SJCRH30 (cell line): ENCODE measurements at regions not wholly inside any gene's neighbourhood (a gene's known extent, or its start where the extent isn't known, plus 50 kb on each side); places are given as distances from the start of the nearest gene placed in this dataset.
A peak's percentile ranks its signal among the peaks of the same experiment; 100 is the strongest.
"Not testable (repeated sequence)": the region's sequence is repeated elsewhere in the genome, so short reads cannot be mapped to it uniquely, and the experiment has no call there.

Experiments
- DNase-seq, 2 experiments: peaks; one replicate each; pipeline ENCODE4 v3.0.0-alpha.2; 2015 to 2020
- H3K27ac ChIP-seq: fragments of 250-450 bp; sonication (Bioruptor Pico); 2 replicates; pipeline ENCODE4 v1.5.1; 2020; ENCODE audit warnings: mild to moderate bottlenecking, moderate library complexity
- H3K27me3 ChIP-seq: fragments of 250-450 bp; sonication (Bioruptor Pico); 2 replicates; pipeline ENCODE4 v1.5.1; 2020; ENCODE audit warnings: mild to moderate bottlenecking, moderate library complexity
- H3K36me3 ChIP-seq: fragments of 250-450 bp; sonication (Bioruptor Pico); 2 replicates; pipeline ENCODE4 v1.5.1; 2020; ENCODE audit warnings: mild to moderate bottlenecking, moderate library complexity
- H3K4me1 ChIP-seq: fragments of 250-450 bp; sonication (Bioruptor Pico); 2 replicates; pipeline ENCODE4 v1.5.1; 2020; ENCODE audit warnings: mild to moderate bottlenecking, moderate library complexity
- H3K4me3 ChIP-seq: fragments of 250-450 bp; sonication (Bioruptor Pico); 2 replicates; pipeline ENCODE4 v1.5.1; 2020; ENCODE audit warnings: mild to moderate bottlenecking, moderate library complexity
- H3K9me3 ChIP-seq: fragments of 250-450 bp; sonication (Bioruptor Pico); replicated peaks from 2 replicates; pipeline ENCODE4 v1.5.1; 2020; ENCODE audit warnings: mild to moderate bottlenecking, moderate library complexity

- no peaks in the 10 kb centered on the region for H3K36me3 ChIP-seq
- H3K27me3 ChIP-seq: no peaks in the 10 kb centered on the region
- DNase-seq: no peak
- H3K9me3 ChIP-seq: no peaks in the 10 kb centered on the region
- no peak overlapping the region for H3K27ac ChIP-seq
- H3K4me1 ChIP-seq: no peaks in the 10 kb centered on the region
- H3K4me3 ChIP-seq: no peak overlapping the region
These were observed 179.3 kb upstream of the GOT2 start for GRCh38 chr16:58913456-58913855.

DNA sequence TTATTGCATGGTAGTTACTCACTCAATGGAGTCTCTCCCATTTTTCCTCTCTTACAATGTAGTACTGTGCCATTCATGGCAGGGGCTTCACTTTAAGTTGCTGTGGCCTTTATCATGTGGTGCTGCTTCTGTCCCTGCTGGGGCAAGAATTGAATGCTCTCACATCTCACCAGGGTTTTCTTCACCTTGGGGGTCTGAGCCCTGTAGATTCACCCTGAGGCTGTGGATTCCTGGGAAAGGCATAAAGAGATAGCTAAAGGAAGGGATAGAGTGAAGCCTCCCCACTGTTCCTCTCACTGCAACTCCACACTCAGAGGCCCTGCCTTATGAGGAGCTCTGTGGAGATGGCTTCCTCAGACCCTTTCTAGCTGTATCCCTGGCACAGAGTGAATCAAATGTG is 178.5 kb upstream of the GOT2 start:
- H3K9me3 ChIP-seq: no peaks in the 10 kb centered on the region

GRCh38 chr16:58906981-58907715 is 173.0 kb upstream of the GOT2 start:
- H3K36me3 ChIP-seq: no peaks in the 10 kb centered on the region
- no peaks in the 10 kb centered on the region for H3K4me1 ChIP-seq
- H3K9me3 ChIP-seq: no peaks in the 10 kb centered on the region
- no peak overlapping the region for H3K27ac ChIP-seq
- no peaks in the 10 kb centered on the region for H3K27me3 ChIP-seq
- no peak for DNase-seq
- no peak overlapping the region for H3K4me3 ChIP-seq

More for the DNA sequence above, 178.5 kb upstream of the GOT2 start:
- Histone ChIP-seq H3K4me3 (no peak overlapping the region), H3K27ac (no peak overlapping the region), H3K36me3 (no peaks in the 10 kb centered on the region), H3K27me3 (no peaks in the 10 kb centered on the region), H3K4me1 (no peaks in the 10 kb centered on the region)
- DNase-seq: no peak

GRCh38 chr16:58904291-58904690 is 170.2 kb upstream of the GOT2 start:
- Histone ChIP-seq H3K27me3 (no peaks in the 10 kb centered on the region), H3K36me3 (no peaks in the 10 kb centered on the region), H3K9me3 (no peaks in the 10 kb centered on the region), H3K27ac (no peak overlapping the region), H3K4me3 (no peak overlapping the region), H3K4me1 (no peaks in the 10 kb centered on the region)
- no peak for DNase-seq

- Histone ChIP-seq H3K4me1 (no peaks in the 10 kb centered on the region), H3K4me3 (no peak overlapping the region), H3K9me3 (no peaks in the 10 kb centered on the region), H3K27me3 (no peaks in the 10 kb centered on the region), H3K36me3 (no peaks in the 10 kb centered on the region), H3K27ac (no peak overlapping the region)
- DNase-seq: no peak
These were observed 155.4 kb upstream of the GOT2 start for GRCh38 chr16:58889516-58889915.

DNA sequence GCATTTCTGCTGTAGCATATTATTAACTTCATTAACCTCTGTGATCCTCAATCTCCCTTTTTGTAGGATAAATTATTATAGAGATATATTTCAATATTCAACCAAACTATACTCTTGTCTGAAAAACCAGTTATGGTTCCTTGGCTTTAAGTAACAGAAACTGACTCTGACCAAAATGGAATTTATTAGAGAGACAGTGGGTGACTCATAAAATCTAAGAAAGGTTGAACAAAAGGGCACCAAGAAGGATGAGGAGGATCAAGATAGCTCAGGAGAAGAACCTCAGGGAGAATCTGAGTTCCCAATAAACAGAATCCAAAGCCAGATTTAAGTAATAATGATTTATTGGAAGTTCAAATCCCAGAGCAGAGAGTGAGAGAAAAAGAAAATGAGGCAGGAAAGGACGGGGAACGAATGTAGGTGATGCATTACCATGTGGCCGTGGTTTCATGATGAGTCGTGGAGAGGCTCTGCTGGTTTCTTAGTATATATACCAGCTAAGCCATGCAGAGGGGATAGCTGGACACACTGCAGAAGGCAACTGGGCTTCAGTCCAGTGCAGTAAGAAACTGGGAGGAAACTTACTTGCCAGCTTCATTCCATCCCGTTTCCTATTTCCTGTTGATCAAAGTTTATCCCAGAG is 151.5 kb upstream of the GOT2 start:
- H3K27me3 ChIP-seq: no peaks in the 10 kb centered on the region
- no peak overlapping the region for H3K27ac ChIP-seq
- DNase-seq: peak in 1 of 2 experiments; percentile 5
- H3K36me3 ChIP-seq: no peaks in the 10 kb centered on the region
- no peak overlapping the region for H3K4me3 ChIP-seq
- H3K9me3 ChIP-seq: no peaks in the 10 kb centered on the region
- H3K4me1 ChIP-seq: no peaks in the 10 kb centered on the region

- no peaks in the 10 kb centered on the region for H3K4me1 ChIP-seq
- H3K36me3 ChIP-seq: no peaks in the 10 kb centered on the region
- no peak for DNase-seq
- H3K27me3 ChIP-seq: no peaks in the 10 kb centered on the region
- 0 out of 2 replicates have a peak, but pooled peaks cover 6% of the 10 kb centered on the region for H3K9me3 ChIP-seq
- no peak overlapping the region for H3K4me3 ChIP-seq
- H3K27ac ChIP-seq: no peak overlapping the region
These were observed 150.0 kb upstream of the GOT2 start for GRCh38 chr16:58884141-58884540.

DNA sequence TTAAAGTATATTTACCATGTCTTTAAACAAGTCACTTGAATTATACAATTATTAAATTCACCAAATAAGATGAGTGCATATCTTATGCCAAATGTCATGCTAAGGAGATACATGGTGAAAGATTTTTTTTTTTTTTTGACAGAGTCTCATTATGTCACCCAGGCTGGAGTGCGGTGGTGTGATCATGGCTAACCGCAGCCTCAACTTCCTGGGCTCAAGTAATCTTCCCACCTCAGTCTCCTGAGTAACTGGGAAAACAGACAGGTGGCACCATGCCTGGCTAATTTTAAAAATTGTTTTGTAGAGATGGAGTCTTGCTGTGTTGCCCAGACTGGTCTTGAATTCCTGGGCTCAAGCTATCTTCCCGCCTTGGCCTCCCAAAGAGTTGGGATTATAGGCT is 149.0 kb upstream of the GOT2 start:
- DNase-seq: peak; percentile 16 to 27
- H3K27ac ChIP-seq: no peak overlapping the region
- no peaks in the 10 kb centered on the region for H3K36me3 ChIP-seq
- no peaks in the 10 kb centered on the region for H3K27me3 ChIP-seq
- H3K9me3 ChIP-seq: 0 out of 2 replicates have a peak, but pooled peaks cover 6% of the 10 kb centered on the region
- no peak overlapping the region for H3K4me3 ChIP-seq
- H3K4me1 ChIP-seq: no peaks in the 10 kb centered on the region

GRCh38 chr16:58882292-58882691 is 148.2 kb upstream of the GOT2 start:
- Histone ChIP-seq H3K9me3 (0 out of 2 replicates have a peak, but pooled peaks cover 6% of the 10 kb centered on the region), H3K36me3 (no peaks in the 10 kb centered on the region), H3K4me1 (no peaks in the 10 kb centered on the region), H3K27me3 (no peaks in the 10 kb centered on the region), H3K27ac (no peak overlapping the region), H3K4me3 (no peak overlapping the region)
- no peak for DNase-seq

DNA sequence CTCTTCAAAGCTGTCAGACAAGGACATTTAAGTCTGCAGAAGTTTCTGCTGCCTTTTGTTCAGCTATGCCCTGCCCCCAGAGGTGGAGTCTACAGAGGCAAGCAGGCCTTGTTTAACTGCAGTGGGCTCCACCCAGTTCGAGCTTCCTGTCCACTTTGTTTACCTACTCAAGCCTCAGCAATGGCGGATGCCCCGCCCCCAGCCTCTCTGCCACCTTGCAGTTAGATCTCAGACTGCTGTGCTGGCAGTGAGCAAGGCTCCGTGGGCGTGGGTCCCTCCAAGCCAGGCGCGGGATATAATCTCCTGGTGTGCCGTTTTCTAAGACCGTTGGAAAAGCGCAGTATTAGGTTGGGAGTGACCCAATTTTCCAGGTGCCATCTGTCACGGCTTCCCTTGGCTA is 144.5 kb upstream of the GOT2 start:
- H3K9me3 ChIP-seq, H3K36me3 ChIP-seq, H3K4me1 ChIP-seq, H3K4me3 ChIP-seq, H3K27ac ChIP-seq, DNase-seq, H3K27me3 ChIP-seq: not testable (repeated sequence)

DNA sequence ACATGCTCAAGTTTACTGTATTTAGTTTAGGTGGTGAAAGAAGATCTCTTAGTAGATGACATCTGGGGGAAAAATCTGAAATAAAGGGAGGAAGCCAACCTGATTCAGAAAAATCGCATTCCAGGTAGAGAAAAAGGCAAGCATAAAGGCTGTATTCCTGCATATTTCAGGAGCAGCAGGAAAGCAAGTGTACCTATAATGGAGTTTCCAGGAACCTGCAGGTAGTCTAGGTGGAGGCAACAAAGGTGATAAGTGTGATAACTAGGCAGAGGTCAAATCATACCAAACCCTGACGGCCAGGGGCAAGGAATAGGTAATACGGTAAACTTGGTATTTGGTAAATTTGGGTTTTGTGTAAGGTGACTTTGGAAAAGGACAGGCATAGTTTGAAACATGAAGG is 132.8 kb upstream of the GOT2 start:
- no peaks in the 10 kb centered on the region for H3K27me3 ChIP-seq
- no peaks in the 10 kb centered on the region for H3K4me1 ChIP-seq
- no peak overlapping the region for H3K4me3 ChIP-seq
- no peaks in the 10 kb centered on the region for H3K36me3 ChIP-seq
- H3K27ac ChIP-seq: no peak overlapping the region
- no peak for DNase-seq
- no peaks in the 10 kb centered on the region for H3K9me3 ChIP-seq

DNA sequence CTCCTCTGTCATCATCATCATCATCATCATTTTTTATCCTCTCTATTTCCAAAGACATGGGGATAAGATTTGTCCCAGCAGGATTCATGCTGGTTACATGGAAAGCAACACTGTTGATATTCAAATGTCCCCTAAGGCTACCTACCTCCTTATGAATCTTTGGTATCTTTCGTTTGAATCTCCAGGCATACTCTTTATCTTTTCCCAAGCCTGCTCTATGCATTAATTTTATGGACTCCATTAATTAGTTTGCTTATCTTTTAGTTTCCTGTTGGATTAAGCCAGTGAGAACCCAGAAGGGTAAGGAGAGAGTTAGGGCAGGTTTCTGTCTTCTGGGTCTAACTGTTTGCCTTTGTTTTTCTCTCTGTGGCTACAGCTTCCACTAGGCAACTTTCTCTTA is 129.6 kb upstream of the GOT2 start:
- Histone ChIP-seq H3K9me3 (no peaks in the 10 kb centered on the region), H3K27me3 (no peaks in the 10 kb centered on the region), H3K36me3 (no peaks in the 10 kb centered on the region), H3K4me1 (no peaks in the 10 kb centered on the region), H3K4me3 (no peak overlapping the region), H3K27ac (no peak overlapping the region)
- DNase-seq: no peak

DNA sequence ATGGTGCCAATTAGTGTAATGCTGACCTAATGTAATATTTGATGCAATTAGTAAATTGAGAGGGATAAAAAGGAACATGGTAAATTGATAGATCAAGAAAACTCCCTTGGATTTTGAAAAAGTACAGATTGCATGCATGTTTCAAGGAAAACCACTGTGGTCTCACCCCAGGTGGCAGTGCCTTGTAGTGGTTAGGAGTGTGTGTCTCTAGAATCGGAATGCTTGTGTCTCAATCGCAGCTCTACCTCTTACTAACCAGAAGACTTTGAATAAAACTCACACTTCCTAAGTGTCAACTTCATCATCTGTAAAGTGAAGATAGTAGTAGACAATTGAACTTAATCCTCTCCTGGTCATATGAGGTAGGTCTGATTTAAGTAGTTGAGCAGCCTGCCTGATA is 128.9 kb upstream of the GOT2 start:
- H3K36me3 ChIP-seq: no peaks in the 10 kb centered on the region
- no peaks in the 10 kb centered on the region for H3K9me3 ChIP-seq
- no peak for DNase-seq
- no peak overlapping the region for H3K4me3 ChIP-seq
- H3K27ac ChIP-seq: no peak overlapping the region
- H3K27me3 ChIP-seq: no peaks in the 10 kb centered on the region
- no peaks in the 10 kb centered on the region for H3K4me1 ChIP-seq

DNA sequence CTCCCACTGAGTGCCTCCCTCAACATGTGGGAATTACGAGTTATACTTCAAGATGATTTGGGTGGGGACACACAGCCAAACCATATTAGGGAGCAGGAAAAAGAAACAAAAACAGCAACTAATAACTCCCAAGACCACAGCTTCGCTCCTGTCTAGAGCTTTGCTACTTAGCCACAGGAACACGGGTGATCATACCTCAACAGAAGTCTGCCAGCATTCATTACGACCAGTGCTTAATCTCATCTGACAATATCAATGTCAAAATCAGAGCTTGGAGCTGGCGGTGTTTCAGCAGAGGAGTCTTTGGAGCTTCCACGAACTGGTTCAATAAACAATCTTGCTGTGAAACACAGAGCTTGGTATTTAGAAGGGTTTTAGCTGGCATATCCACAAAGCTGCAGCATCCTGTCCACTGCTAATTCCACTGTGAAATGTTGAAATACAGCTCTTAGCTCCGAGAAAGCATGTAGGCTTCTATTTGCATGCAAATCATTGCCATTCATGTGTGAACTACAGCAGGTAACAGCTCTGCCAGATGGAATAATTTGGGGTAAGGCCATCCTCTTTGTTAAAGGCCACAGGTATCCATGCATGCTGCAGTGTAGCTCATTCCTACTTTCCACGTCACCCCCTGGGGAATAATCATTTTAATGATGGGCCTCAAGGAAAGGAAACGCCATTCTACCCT is 128.4 kb upstream of the GOT2 start:
- Histone ChIP-seq H3K36me3 (no peaks in the 10 kb centered on the region), H3K9me3 (no peaks in the 10 kb centered on the region), H3K27ac (no peak overlapping the region), H3K4me1 (no peaks in the 10 kb centered on the region), H3K27me3 (no peaks in the 10 kb centered on the region), H3K4me3 (no peak overlapping the region)
- DNase-seq: no peak

DNA sequence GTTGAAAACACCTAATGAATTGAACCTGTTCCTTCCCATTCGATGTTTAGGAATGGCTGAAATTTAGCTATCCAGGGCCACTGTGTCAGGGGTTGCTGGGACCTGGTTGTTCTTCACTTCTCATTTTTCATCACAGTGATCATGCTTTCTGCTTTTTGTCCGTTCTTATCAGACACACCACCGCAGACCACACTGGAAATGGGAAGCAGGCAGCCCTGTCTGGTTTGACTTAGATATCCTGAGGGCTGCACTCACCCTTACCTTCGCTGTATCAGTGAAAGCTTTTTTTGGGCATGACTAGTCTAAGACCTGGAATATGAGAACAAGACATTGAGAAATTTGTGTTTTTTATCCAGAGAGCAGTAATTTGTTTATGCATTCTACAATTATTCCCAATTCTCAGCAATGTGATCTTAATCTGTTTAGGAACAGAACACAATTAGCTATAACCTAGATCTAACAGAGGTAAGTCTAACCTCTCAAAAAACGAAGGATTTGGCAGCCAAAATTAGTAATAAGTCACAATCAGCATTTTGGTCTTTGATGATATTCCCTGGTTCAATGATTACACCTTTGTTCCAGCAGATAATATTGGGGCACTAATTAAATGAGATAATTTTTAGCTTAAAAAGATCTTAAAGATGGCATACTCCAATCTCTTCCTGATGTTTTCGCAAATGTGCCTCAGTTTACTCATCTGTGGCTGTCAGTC is 126.0 kb upstream of the GOT2 start:
- Histone ChIP-seq H3K27ac (no peak overlapping the region), H3K27me3 (no peaks in the 10 kb centered on the region), H3K4me3 (no peak overlapping the region), H3K9me3 (no peaks in the 10 kb centered on the region), H3K36me3 (no peaks in the 10 kb centered on the region), H3K4me1 (no peaks in the 10 kb centered on the region)
- no peak for DNase-seq
